Posterior vena cava (tissue), 2 donors: ENCODE measurements at regions not wholly inside any gene's neighbourhood (a gene's known extent, or its start where the extent isn't known, plus 50 kb on each side); places are given as distances from the start of the nearest gene placed in this dataset.

Experiments
- DNase-seq: peaks from one replicate; pipeline ENCODE4 v3.0.0-alpha.2; 2020; ENCODE audit warnings: low spot score
- intact Hi-C, 2 donors: fragments of 100-400 bp; cut with DNase I; formaldehyde crosslinking; loops; one replicate each; pipeline versions ENCODE4 v1.14.1 to v1.14.2; 2022 to 2023
- donor health status: DM: yes; HTN: yes; CAD: no.
- donor health status: DM: yes; HTN: yes; CAD: no.

DNA sequence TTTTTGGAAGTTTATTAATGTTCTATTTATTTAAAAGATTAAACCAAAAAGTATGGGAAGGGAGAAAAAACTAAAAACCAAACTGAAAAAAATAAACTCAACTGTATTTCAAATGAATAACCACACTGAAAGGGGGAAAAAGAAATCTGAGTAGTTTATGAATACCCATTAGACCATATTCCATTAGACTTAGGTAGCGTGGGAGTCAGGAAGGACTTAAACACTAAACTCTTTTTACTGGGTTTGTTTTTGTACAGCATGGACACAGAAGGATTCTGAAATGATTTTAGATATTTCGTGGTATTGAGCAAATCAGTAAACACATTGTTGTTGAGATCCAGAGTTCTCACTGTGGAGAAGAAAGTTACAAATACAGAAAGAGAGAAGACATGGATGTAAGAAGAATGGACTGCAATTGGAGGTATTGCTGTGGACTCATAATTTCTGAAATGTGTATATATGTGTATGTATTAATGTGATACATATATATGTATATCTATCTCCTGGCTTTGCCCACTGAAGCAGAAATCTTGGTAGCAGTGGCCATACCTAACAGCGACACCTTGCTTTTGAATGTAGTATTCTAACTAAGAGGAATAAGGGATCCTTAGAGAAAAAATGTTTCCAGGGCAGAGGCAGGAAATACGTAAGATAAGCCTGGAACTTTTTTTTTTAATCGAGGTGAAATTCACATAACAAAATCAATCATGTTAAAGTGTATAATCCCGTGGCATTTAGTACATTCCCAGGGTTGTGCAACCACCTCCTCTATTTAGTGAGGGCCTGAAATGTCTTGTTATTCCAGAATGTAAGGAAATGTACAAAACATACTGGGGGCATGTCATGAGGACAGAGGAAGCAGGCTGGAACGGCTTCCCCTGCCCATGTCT, 228.8 kb downstream of the SMARCA2 start:
- intact Hi-C loops = loop anchor here in 1 of 2 donors (10.0 kb wide), 1 partner anchor 191 kb away; no protein-coding TSS in a partner anchor
- no peak for DNase-seq

- intact Hi-C loops = loop anchor here in 1 of 2 donors (10.0 kb wide), 1 partner anchor 187 kb away; no protein-coding TSS in a partner anchor
- DNase-seq = no peak
Measured at GRCh38 chr9:2247340-2247739, 232.2 kb downstream of the SMARCA2 start.

- no peak for DNase-seq
- intact Hi-C loops = loop anchor here in 1 of 2 donors (10.0 kb wide), 1 partner anchor 186 kb away; no protein-coding TSS in a partner anchor
Measured at GRCh38 chr9:2248768-2249265, 233.7 kb downstream of the SMARCA2 start.

DNA sequence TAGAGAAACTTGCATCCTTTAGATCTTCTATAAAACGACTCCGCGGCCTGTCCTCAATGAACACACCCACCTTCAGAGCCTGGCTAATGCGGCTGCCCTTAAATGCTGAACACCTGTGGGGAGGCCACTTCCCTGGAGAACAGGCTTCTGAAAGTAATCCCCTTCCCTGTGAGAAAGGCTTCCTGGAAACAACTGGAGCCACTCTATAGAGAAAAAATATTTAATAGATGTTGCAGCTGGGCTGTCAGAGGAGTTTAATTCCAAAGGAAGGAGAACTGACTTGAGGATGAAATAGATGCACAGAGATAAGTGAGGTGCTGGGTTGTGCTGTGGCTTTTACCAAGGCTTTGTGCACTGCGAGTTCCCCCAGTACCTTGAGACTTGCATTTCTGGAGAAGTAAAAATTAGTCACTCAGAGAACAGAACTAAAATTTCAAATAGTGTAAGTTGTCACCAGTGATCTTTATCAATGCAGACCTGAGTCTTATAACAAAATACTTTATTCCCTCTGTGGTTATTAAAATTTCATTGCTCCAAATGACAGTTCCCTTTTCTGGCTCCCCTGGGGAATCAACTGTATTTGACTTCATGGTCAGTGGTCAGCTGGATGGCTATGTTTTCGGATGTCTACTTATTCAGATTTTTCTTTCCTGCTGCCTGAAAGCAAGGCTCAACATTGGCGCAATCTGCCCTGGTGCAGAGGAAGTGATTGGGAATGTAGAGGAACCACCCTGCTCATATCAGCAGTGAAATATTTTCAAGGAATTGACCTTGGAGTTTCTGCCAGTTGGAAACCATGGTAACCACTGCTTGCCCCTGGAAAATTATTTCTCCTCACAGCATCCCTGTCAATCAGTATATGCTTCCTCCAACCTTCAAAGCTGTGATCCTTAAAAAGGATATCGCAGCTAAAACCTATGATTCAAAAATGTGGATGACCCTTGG, 238.8 kb downstream of the SMARCA2 start:
- intact Hi-C loops = no loop called here
- DNase-seq = no peak

DNA sequence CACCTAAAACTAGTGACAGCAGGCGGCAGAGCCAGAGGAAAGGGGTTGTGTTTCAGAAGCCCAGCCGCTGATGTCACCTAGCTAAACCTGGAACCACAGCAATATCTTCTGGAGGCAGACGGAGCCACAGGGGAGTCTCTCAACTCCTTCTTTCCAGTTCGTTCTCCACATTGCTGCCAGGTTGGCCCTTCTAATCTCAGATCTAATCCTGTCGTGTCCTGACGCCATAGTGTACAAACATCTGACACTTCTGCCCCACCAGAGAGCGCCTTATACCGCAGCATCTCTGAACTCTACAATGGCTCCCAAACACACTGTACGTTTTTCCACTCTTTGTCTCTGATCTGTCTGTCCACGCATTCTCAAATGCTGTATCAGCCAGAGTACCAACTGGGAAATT, 240.0 kb downstream of the SMARCA2 start:
- intact Hi-C loops = no loop called here
- DNase-seq = no peak

DNA sequence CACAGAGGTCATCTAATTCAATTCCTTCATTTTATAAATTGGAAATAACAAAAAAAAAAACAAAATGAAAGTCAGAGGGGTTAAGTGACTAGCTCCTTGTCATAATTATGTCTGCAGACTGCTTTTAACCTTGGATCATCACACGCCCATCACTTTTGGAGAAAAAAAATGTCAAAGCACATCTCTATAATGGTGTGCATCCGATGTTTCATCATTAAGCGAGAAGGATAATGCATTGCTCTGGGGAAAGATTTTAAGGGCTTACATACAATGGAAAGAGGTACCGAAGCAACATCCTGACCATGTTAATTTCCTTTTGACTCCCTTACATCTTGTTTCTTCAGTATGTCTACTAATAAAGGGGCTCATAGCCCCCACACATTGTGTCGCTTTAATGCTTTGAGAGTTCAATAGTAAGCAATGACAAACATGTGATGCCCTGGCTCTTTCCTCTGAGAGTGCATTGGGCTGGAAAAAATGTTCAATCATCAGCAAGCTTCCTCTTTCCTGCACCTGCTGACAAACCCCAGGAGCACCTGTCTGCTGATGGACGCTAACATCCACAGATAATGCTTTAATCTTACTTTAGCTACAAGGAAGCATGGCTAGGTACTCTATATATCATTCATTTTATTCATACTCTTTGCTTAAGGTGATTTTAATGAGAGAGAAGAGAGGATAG, 242.2 kb downstream of the SMARCA2 start:
- DNase-seq = no peak
- intact Hi-C loops = no loop called here

GRCh38 chr9:2260417-2261306, 245.5 kb downstream of the SMARCA2 start:
- DNase-seq = no peak
- intact Hi-C loops = no loop called here

- DNase-seq = no peak
- intact Hi-C loops = no loop called here
Measured at GRCh38 chr9:2261421-2262103, 246.4 kb downstream of the SMARCA2 start.

DNA sequence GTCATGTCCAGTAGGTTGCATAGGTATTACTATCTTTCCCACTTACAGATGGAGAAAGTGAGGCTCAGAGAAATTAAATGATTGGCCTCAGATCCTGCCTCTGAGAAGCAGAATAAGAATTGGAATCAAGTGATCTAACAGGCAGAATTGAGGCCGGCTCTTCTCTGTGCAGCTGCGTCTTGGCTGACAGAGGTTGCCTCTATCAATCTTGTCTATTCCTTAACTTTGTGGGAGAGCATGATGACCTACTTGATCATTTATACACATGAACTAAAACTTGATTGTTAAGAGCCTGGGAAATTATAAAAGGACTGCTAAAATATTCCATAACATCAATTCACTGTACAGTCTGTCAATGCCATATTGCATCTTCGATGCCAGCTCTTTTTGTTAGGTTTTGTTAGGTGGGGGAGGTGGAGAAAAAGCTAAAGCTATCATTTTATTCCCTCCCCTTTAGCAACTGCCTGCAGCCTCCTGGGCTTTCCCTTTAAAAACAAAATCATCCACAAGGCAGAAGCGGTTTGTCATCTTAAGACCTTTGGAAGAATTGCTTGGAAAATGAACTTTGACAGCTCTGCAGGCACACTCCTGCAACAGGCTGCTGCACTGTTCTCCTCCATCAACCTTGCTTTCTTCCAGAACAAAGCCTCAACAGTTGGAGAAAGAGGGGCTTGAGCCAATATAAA, 247.4 kb downstream of the SMARCA2 start:
- intact Hi-C loops = no loop called here

GRCh38 chr9:2263111-2263510, 248.0 kb downstream of the SMARCA2 start:
- intact Hi-C loops = no loop called here

More for the DNA sequence above, 247.4 kb downstream of the SMARCA2 start:
- DNase-seq = no peak

DNA sequence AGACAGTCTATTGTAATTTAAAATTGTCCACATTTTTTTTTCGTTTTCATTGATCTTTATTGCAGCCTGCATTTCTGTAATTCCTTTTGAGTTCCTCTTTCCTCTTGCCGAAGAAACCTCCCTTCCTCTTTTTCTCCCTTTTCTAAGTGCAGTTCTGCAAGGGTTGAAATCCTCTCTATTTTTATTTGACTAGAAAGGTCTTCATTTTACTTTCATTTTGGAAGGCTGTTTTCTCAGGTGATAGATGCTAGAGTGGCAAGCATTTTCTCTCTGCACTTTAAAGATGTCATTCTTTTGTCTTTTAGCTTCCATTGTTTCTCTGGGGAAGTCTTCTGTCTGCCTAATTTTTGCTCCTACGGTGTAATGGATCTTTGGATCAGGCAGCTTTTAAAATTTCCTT, 248.5 kb downstream of the SMARCA2 start:
- intact Hi-C loops = no loop called here
- no peak for DNase-seq

More at GRCh38 chr9:2263111-2263510, 248.0 kb downstream of the SMARCA2 start:
- no peak for DNase-seq

DNA sequence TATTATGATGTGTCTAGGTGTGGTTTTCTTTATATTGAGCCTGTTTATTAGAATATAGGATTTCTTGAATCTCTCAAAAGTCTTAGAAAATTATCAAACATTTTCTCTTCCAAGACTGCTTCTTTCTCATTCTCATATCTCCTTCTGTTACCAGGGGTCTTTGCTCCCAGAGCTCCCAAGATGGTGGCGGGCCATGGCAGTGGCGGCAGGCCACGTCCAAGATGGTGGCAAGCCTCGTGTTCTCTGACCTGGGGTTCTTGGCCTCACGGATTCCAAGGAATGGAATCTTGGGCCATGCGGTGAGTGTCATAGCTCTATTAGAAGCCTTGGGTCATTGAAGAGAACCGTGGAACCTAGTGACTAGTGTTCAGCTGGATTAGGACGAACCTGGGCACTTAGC, 248.9 kb downstream of the SMARCA2 start:
- intact Hi-C loops = no loop called here
- no peak for DNase-seq

GRCh38 chr9:2267181-2267745, 252.1 kb downstream of the SMARCA2 start:
- intact Hi-C loops = no loop called here

DNA sequence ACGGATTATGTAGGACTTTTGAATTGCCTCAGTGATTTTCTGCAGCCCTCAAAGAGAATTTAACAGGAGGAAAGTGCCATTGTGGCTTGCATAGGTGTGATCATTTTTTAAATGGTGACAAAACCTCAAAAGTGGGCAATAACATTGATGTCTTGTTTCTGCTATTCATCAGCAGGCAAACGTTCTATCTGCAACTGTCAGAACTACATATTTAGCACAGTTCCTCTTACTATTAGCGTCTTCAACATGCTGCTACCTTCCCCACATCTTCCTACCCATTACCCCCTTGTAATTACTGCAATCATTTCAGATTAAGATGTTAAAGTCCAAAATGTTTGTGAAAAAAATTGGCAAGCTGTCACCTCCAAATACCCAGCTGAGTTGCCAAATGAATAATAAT, 254.6 kb downstream of the SMARCA2 start:
- intact Hi-C loops = no loop called here
- DNase-seq = no peak

More at GRCh38 chr9:2267181-2267745, 252.1 kb downstream of the SMARCA2 start:
- no peak for DNase-seq

GRCh38 chr9:2270565-2270964, 255.4 kb downstream of the SMARCA2 start:
- no peak for DNase-seq
- intact Hi-C loops = no loop called here

DNA sequence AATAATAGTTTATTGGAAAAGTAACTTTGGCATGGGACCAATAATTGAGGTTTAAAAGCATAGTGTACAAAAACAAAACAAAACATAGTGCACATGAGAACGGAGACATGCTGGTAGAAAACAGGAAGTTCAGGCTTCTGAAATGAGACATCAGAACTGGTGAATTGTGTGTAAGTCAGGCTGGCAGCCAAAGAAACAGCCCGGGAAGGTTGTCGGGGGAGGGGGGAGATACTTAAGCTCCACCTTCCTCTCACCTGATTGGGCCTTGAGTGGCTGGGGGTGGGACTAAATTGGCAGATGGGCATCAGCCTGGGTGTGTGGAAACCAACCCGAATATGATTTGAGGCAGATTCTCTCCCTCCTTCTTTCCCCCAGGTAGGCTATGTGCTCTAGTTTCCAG, 256.3 kb downstream of the SMARCA2 start:
- no peak for DNase-seq

GRCh38 chr9:2274762-2275161, 259.6 kb downstream of the SMARCA2 start:
- intact Hi-C loops = no loop called here

More for the DNA sequence above, 256.3 kb downstream of the SMARCA2 start:
- intact Hi-C loops = no loop called here

More at GRCh38 chr9:2274762-2275161, 259.6 kb downstream of the SMARCA2 start:
- DNase-seq = no peak
